Adrenal gland (tissue), 9 donors: ENCODE measurements at regions not wholly inside any gene's neighbourhood (a gene's known extent, or its start where the extent isn't known, plus 50 kb on each side); places are given as distances from the start of the nearest gene placed in this dataset.

Source experiments
- DNase-seq, 7 donors: peaks; one replicate each; pipeline ENCODE4 v3.0.0-alpha.2; 2019 to 2020
- H3K27ac ChIP-seq, 5 donors: fragments of 200-600 bp; sonication (generic) in 4 of 5; 1 replicate in 3 of 5; 2 replicates in 2 of 5; pipeline versions ENCODE4 v1.5.1 to v1.8.0; 2016 to 2020; ENCODE audit warnings: mild to moderate bottlenecking in 1 of 5
- H3K27me3 ChIP-seq: fragments of 200-600 bp; 2 replicates; pipeline ENCODE4 v1.8.0; 2021
- H3K36me3 ChIP-seq, 2 donors: fragments of 200-600 bp; replicated peaks in 1 of 2; 1 replicate in 1 of 2; 2 replicates in 1 of 2; pipeline versions ENCODE4 v1.5.1 to v1.8.0; 2018 to 2022
- H3K4me1 ChIP-seq, 2 donors: fragments of 200-600 bp; replicated peaks in 1 of 2; 1 replicate in 1 of 2; 2 replicates in 1 of 2; pipeline versions ENCODE4 v1.5.1 to v1.8.0; 2018 to 2021
- H3K4me3 ChIP-seq, 4 donors: fragments of 200-600 bp; sonication (generic) in 3 of 4; one replicate each; pipeline ENCODE4 v1.5.1; 2016 to 2018
- H3K9me3 ChIP-seq, 3 donors: fragments of 200-600 bp; sonication (generic) in 1 of 3; replicated peaks in 1 of 3; 1 replicate in 2 of 3; 2 replicates in 1 of 3; pipeline versions ENCODE4 v1.5.1 to v1.8.0; 2016 to 2021
- POLR2A ChIP-seq, 2 donors: fragments of 450-650 bp; IDR thresholded peaks; one replicate each; pipeline ENCODE4 v1.6.1; 2017; ENCODE audit warnings: antibody characterized with exemption in 2 of 2, mild to moderate bottlenecking in 2 of 2, moderate library complexity in 1 of 2
- WGBS, 4 donors: extraction: QIAGEN DNeasy Blood & Tissue Kit in 2 of 4; methylation state at CpG; one replicate each; pipeline versions ENCODE4 v1.1.5 to v1.1.7; 2013 to 2017; 5-methylcytosine and 5-hydroxymethylcytosine counted together
- intact Hi-C, 2 donors: fragments of 100-400 bp; cut with DNase I; formaldehyde crosslinking; loops; one replicate each; pipeline versions ENCODE4 v1.14.1 to v1.15.0; 2022 to 2023
- TF ChIP-seq, protein P1 (sequence below), 6 experiments: fragments of 450-650 bp in 4 of 6; fragments of 200-600 bp in 2 of 6; sonication (generic) in 1 of 6; IDR thresholded peaks; 1 replicate in 5 of 6; 2 replicates in 1 of 6; pipeline versions ENCODE4 v1.5.1 to v1.8.0; 2016 to 2021; ENCODE audit warnings: antibody characterized with exemption in 6 of 6, mild to moderate bottlenecking in 2 of 6, moderate library complexity in 1 of 6
- donor health status: healthy with polysubstance abuse.
- donor health status: Bipolar disorder and iron deficiency.
- donor health status: DM: yes; HTN: yes; CAD: no.
- donor health status: DM: no; HTN: no; CAD: no.
- donor health status: DM: no; HTN: no; CAD: no.

DNA sequence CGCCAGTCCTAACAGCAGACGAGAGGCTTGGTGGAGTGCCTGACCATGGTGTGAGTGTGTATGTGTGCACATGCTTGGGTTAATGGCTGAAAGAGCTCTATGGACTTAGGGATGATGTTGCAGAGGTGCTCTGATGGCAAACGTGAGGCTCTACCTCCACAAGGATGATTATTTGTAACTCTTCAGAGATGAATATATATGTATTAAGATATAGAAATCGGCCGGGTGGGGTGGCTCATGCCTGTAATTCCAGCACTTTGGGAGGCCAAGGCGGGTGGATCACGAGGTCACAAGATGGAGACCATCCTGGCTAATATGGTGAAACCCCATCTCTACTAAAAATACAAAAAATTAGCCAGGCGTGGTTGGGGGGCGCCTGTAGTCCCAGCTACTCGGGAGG lies 253.4 kb upstream of the CDH18 start:
- Histone ChIP-seq H3K9me3 (no peaks in the 10 kb centered on the region), H3K4me1 (no peaks in the 10 kb centered on the region), H3K36me3 (no peaks in the 10 kb centered on the region), H3K27me3 (no peaks in the 10 kb centered on the region), H3K4me3 (no peak overlapping the region), H3K27ac (no peak overlapping the region)
- 86 to 92% (median 88%) methylated on average over 10 of the region's 10 CpGs for WGBS, 4 donors
- intact Hi-C loops, result no loop called here
- no peak for DNase-seq
- TF ChIP-seq POLR2A (IDR thresholded peaks at IDR 0.05), result no peak
- TF ChIP-seq, protein P1, sequence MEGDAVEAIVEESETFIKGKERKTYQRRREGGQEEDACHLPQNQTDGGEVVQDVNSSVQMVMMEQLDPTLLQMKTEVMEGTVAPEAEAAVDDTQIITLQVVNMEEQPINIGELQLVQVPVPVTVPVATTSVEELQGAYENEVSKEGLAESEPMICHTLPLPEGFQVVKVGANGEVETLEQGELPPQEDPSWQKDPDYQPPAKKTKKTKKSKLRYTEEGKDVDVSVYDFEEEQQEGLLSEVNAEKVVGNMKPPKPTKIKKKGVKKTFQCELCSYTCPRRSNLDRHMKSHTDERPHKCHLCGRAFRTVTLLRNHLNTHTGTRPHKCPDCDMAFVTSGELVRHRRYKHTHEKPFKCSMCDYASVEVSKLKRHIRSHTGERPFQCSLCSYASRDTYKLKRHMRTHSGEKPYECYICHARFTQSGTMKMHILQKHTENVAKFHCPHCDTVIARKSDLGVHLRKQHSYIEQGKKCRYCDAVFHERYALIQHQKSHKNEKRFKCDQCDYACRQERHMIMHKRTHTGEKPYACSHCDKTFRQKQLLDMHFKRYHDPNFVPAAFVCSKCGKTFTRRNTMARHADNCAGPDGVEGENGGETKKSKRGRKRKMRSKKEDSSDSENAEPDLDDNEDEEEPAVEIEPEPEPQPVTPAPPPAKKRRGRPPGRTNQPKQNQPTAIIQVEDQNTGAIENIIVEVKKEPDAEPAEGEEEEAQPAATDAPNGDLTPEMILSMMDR (IDR thresholded peaks at IDR 0.05), result no peak

DNA sequence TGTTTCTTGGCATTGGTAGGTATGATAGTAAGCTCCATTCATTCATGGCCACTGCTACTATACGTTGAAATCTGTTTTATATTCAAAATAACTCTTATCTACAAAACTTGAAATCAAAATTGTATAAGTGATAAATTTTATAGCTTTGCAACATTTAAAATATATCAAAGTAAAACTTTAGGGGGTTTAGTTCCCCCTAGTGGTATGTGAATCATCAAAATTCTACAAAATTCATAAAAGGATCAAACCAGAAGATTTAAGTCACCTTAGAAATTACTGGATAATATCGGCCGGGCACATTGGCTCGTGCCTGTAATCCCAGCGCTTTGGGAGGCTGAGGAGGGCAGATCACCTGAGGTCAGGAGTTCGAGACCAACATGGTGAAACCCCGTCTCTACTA lies 243.0 kb upstream of the CDH18 start:
- Histone ChIP-seq H3K27me3 (no peaks in the 10 kb centered on the region), H3K9me3 (peaks cover 0 to 5% (median 0%) of the 10 kb centered on the region in 3 donors), H3K4me3 (no peak overlapping the region), H3K27ac (no peak overlapping the region), H3K36me3 (no peaks in the 10 kb centered on the region), H3K4me1 (no peaks in the 10 kb centered on the region)
- intact Hi-C loops, result no loop called here
- no peak for DNase-seq
- TF ChIP-seq POLR2A (IDR thresholded peaks at IDR 0.05), result no peak
- TF ChIP-seq, protein P1 (IDR thresholded peaks at IDR 0.05), result no peak
- 81 to 89% (median 86%) methylated on average over 7 of the region's 7 CpGs for WGBS, 4 donors

DNA sequence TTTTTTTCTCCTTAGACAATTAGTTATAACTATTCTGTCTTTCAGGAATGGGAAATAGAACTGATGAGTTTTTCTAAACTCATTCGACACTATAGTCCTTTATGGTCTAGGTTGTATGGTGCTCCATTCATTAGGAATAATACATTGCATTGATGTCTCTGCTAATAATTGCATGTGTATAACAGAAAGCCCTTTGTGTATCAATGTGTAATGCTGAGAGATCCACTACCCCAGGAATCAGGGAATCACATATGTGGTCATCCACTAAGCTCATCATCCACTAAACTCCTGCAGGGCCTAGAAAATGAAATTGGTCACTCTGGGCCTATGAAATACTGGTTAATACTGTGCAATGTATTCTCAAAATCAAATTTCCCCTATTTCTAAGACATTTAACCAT lies 242.0 kb upstream of the CDH18 start:
- Histone ChIP-seq H3K36me3 (no peaks in the 10 kb centered on the region), H3K27ac (no peak overlapping the region), H3K9me3 (peaks cover 0 to 5% (median 0%) of the 10 kb centered on the region in 3 donors), H3K4me1 (no peaks in the 10 kb centered on the region), H3K4me3 (no peak overlapping the region), H3K27me3 (no peaks in the 10 kb centered on the region)
- WGBS, 4 donors, result 70 to 90% (median 88%) methylated on average over 1 of the region's 1 CpG
- DNase-seq, result no peak
- TF ChIP-seq, protein P1 (IDR thresholded peaks at IDR 0.05), result no peak
- TF ChIP-seq POLR2A (IDR thresholded peaks at IDR 0.05), result no peak
- intact Hi-C loops, result no loop called here

DNA sequence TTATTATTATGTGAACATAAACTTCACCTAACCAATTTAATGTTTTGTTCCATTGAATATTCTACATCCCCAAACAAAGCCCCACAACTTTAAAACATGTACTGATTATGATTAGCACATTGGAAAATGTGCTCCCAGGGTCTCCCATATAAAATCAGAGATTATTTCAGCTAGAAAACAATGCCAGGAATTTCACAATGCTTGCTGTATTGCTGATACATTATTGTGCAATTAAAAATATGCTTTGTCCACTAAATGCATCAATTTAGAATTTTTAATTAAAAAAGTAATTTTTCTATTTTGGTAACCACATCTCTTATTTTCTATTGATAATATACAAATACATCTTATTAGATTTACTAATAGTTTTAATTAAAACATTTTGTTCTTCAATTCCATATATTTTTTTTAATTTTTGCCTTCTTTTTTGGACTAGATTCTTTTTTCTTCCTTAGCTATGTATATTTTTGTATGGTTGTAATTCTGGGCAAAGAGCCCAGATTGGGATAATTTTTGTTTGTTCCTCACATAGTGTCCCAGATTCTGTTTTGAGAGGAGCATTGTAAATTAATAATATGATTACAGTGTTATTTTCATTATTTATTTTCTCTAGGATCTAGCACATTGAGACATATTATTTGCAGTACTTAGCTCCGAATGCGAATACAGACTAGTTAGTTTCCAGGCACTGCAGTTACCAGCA lies 241.5 kb upstream of the CDH18 start:
- no peak for TF ChIP-seq POLR2A (IDR thresholded peaks at IDR 0.05)
- TF ChIP-seq, protein P1 (IDR thresholded peaks at IDR 0.05), result no peak
- H3K4me3 ChIP-seq, result no peak overlapping the region
- no peak for DNase-seq
- H3K36me3 ChIP-seq, result no peaks in the 10 kb centered on the region
- H3K27ac ChIP-seq, result no peak overlapping the region
- H3K27me3 ChIP-seq, result no peaks in the 10 kb centered on the region
- peaks cover 0 to 5% (median 0%) of the 10 kb centered on the region in 3 donors for H3K9me3 ChIP-seq
- intact Hi-C loops, result no loop called here
- WGBS, 4 donors, result 74 to 82% (median 79%) methylated on average over 2 of the region's 2 CpGs
- H3K4me1 ChIP-seq, result no peaks in the 10 kb centered on the region
